SIG-M5 treated with dmso at 0.1 percent for 504 hours (cell line): ENCODE measurements at regions not wholly inside any gene's neighbourhood (a gene's known extent, or its start where the extent isn't known, plus 50 kb on each side); places are given as distances from the start of the nearest gene placed in this dataset.
"Not testable (repeated sequence)": the region's sequence is repeated elsewhere in the genome, so short reads cannot be mapped to it uniquely, and the experiment has no call there.

Source experiments
- DNase-seq: peaks from one replicate; lab custom pipeline; 2025; ENCODE audit not compliant: unreplicated experiment; lab: John Stamatoyannopoulos, UW

DNA sequence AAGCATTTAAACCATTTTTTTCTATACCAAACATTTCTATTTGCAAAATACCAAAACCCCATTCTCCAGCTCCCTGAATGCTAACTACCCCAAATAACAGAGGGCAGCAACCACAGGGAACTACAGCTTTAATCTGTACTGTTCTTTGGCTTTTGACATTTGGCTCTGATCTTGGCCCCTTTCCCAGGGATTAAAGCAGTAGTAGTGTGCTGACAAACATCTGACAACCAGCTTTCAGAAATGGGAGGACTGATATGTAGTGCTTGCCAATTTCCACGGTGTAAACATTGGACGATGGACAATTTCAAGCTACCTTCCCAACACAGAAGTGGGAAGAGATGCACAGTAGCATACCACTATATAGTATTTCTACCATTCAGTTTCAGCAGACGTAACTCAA is 88.4 kb upstream of the TEAD1 start:
- no peak for DNase-seq

DNA sequence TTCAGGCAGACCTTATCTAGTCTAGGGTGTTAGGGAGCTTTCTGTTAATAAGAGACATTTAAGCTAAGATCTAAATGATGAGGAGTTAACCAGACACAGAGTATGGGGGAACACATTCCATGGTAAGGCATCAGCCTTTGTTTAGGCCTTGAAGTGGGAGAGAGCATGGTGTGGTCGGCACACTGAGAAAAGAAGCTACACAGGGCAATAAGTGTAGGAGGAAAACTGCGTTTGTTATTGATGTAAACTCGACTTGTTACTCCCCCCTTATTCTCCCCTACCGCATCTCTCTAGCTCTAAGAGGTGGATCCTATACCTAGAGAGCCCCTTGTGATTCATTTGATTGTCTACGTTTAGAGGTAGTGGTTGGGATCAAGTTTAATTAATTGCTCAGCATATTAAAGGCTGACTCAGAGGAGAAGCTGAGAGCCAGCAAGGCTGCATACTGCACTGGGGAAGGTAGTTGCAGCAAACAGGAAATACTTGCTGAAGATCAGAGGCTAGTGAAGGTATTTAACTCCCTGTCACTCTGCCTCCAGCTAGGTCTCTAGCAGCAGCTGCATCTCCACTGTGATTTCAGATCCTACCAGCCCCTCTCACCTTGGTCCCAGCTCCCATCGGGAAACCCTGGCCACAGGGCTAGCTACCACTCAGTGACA is 86.8 kb upstream of the TEAD1 start:
- peak; percentile 3 for DNase-seq

DNA sequence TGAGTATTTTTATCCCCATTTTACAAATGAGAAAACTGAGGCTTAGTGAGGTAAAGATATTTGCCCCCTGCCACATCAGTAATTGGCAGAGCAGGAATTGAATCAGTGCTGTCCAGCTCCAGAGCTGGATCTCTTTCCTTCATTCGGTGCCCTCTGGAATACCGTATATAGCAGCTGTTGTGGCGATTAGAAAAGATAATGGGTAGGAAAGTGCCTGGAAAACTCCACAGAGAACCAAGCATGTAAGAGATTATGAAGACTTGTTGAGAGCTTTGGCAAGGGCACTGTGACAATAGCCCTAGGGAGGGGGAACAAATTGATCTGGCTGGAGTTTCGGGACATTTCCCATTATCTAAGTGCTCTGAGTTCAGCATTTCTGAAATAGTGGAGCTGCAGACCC is 82.5 kb upstream of the TEAD1 start:
- DNase-seq = no peak

DNA sequence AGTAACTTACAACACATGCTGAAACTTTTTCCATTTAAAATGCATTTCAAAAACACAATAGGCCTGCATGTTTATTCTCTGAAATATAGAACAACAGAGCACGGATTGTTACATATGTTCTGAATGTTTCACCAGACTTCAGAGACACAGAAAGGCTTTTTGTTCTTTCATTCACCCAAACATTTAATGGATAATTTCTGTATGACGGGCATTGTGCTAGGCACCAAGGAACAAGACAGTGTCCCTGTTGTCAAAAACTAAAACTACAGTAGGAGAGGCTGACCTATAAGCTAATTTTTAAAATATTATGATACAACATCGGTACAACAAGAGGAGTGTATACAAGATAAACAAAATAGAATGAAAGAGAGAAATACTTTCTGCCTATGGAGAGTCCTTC is 81.9 kb upstream of the TEAD1 start:
- DNase-seq = no peak

DNA sequence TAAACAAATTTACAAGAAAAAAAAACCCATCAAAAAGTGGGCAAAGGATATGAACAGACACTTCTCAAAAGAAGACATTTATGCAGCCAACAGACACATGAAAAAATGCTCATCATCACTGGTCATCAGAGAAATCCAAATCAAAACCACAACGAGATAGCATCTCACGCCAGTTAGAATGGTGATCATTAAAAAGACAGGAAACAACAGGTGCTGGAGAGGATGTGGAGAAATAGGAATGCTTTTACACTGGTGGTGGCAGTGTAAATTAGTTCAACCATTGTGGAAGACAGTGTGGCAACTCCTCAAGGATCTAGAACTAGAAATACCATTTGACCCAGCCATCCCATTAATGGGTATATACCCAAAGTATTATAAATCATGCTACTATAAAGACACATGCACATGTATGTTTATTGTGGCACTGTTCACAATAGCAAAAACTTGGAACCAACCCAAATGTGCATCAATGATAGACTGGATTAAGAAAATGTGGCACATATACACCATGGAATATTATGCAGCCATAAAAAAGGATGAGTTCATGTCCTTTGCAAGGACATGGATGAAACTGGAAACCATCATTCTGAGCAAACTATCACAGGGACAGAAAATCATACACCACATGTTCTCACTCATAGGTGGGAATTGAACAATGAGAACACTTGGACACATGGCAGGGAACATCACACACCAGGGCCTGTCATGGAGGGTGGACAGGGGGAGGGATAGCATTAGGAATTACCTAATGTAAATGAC is 79.0 kb upstream of the TEAD1 start:
- DNase-seq = not testable (repeated sequence)

DNA sequence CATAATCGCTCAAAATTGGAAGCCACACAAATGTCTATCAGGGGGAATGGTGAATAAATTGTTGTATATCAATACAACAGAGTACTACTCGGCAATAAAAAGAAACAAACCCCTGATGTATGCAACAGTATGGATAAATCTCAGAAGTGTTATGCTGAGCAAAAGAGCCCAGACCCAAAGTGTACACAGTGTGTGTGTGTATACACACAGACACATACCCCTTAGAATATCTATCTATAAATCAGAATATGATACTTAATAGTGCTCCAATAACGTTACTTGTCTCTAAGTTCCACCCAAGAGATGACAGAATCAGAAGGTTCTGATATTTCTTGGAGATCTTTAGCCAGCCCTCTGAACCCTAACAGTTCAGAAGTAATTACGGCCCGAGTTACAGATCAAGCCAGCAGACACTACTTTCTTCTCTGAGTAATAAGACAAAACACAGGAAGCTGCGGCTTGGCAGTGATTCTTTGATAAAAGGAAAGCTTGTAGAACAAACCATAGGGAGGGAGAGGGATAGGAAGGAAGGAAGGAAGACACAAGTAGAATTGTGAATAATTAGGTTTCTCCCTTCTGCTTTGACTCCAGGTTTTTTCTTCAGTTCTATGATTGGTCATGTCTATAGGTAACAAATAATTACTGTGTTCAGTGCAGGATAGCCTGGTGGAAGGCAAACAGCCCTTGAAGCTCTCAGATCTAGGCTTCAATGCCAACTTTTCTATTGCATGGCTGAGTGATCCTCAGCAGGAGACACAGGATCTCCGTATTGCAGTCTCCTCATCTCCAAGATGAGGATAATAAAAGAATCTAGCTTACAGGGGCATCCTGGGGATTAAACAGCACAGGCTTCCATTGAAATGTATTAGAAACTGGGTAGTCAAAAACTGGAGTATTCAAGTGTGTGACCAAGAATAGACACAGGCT is 75.6 kb upstream of the TEAD1 start:
- no peak for DNase-seq

DNA sequence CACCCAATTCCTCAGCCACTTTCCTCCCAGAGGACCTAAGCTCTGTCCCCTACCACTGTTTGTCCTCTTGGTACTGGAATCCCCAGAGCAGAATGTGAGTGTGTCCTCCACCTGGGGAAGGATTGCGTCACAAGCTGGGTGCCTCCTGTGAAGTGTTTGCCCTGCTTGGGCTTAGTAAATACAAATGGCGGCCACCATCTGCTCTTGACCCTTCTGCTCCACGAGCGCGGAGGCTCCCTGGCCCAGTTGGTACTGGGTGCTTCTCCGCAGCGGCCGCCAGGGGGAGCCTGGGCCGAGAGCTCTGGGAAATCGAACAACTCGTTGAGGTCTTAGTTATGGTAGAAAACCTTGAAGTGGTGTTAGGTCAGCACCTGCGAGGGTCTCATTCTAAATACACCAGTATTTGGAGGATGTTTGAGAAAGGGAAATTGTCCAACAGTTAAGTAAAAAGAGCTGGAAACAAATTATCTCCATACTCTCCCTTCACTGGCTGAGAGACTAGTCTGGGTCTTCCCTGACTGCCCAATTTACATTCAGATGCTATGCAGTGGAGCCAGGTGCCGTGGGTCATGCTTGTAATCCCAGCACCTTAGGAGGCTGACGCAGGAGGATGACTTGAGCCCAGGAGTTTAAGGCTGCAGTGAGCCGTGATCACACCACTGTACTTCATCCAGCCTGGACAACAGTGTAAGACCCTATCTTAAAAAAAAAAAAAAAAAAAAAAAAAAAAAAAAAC is 74.6 kb upstream of the TEAD1 start:
- DNase-seq = no peak

DNA sequence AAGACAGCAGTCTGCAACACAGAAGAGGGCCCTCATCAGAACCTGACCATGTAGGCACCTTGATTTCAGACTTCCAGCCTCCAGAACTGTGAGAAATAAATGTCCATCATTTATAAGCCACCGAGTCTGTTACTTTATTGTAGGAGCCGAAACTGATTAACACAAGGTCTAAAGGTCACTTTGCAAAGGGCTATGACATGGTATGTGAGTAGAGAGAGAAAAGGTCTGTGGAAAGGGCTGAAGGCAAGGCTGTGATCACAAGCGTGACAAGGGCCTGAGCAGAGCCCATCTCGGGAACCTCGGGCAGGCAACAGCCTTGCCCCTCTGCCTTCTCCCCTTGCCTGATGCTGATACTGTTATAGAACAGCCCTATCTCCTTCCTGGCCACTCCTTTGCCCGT is 73.4 kb upstream of the TEAD1 start:
- DNase-seq = no peak

DNA sequence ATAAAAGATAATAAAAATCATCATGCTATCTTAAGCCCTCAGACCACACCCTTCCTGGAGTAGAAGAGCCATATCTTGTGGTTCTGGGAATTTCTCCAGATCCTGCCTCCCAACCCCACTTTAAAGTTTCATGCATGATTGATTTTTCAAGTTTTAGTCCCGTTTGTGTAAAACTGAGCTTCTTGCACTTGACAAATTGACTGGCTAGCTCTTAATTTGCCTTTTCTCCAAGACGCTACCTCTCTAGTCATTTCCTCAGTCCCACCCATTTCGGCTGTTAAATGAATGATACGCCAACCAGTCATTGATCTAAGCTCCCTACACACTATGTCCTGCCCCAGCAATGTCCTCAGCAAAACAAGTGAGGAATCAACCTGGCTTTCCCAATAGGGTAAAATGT is 71.8 kb upstream of the TEAD1 start:
- no peak for DNase-seq

DNA sequence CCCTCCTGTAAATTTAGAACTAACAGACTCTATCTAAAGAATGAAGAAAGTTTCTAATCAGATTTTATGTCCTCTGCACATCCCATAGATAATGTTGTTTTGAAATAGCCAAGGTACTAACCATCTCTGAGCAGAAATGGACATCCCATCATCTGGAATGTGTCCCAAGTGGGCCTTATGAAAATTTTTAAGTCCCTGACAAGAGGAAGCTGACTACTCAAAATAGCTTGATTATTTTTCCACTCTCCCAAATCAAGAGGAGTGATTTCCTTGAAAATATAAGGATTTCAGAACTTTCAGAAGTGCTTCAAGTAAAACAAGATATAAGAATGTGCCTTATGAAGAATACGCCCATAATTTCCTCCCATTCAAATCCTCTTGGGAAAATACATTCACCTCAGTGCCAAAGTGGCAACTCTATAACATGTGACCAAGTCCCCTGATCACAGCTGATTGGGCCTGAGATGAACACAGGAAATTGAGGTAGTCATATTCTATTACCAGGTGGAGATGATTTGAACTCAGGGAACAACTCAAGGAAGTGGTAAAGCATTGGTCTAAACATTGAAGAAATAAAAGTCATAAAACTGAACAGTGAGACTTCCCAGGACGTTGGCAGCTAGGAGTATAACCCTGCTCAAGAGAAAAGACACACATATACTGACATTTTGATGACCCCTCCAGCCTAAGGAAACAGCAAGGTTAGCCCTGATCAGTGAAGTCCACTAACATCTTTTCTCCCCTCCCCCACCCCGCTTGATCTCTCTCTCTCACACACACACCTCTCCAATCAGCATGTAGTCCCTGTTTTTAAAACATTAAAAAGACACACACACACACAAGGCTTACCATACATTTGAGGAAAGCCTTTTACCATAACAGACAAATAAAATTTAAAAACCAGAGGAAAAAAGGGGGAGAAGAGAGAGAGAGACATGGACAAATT is 70.8 kb upstream of the TEAD1 start:
- no peak for DNase-seq

DNA sequence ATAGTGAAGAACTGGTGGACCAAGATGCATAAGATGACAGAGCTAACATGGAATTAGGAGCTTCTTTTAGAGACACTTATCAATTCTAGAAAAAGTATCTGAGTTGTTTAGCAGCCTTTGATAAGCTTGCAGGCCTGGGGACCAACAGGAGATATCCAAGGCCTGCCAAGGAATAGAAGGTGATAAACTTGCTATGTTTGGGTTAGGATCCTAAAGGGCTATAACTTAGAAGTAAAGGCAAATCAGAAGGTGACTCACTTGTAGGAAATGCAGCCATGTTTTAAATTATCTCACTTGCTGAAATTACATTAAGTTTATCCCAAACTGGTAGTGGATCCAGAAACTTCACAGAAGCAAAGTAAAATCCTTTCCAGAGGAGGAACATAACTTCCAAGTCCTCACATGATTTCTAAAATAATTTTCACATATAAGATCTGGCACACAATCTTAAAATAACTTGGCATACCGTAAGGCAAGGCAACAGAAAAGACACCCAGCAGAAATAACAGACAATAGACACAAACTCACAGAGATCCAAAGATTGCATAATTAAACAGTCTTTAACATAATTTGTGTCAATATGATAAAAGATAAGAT is 69.6 kb upstream of the TEAD1 start:
- no peak for DNase-seq

DNA sequence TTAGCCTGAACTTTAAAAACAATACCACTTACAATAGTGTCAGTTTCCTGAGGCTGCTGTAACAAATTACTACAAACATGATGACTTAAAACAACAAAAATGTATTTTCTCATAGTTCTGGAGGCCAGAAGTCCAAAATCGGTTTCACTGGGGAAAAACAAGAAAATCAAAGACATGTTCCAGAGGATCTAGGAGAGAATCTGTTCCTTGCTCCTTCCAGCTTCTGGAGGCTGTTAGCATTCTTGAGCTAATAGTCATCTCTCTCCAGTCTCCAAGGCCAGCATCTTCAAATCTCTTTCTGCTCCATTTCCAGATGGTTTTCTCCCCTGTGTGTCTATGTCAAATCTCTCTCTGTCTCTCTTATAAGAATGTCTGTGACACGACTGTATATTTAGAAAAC is 67.6 kb upstream of the TEAD1 start:
- DNase-seq = no peak

DNA sequence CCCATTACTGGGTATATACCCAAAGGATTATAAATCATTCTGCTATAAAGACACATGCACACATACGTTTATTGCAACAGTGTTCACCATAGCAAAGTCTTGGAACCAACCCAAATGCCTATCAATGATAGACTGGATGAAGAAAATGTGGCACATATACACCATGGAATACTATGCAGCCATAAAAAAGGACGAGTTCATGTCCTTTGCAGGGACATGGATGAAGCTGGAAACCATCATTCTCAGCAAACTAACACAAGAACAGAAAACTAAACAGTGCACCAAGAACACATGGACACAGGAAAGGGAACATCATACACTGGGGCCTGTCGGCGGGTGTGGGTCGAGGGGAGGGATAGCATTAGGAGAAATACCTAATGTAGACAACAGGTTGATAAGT is 65.5 kb upstream of the TEAD1 start:
- not testable (repeated sequence) for DNase-seq

DNA sequence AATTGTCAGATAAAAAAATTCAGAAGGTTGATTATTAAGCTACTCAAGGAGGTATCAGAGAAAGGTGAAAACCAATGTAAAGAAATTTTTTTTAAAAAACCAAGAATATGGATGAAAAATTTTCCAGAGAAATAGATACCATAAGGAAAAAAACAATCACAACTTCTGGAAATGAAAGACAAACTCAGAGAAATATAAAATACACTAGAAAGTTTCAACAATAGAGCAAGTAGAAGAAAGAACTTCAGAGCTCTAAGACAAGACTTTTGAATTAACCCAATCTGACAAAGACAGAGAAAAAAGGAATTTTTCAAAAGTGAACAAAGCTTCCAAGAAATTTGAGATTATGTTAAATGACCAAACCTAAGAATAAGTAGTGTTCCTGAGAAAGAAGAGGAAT is 62.9 kb upstream of the TEAD1 start:
- DNase-seq = no peak

DNA sequence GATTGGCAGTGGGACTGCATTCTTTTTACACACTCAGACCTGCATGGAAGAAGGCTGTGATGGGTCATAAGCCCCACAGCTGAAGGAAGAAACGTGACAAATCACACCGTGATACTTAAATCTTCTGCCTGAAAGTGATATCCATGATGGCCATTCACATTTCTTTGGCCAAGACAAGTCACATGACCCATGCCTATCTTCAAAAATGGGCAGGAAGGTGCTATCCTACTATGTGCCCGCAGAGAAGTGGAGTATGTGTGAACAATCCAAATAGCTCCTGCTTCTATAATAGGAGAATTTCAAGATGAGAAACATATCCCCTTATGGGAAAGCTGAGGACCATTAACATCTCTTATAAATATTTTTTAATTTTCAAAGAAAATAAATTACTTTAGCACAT is 56.6 kb upstream of the TEAD1 start:
- DNase-seq = no peak

DNA sequence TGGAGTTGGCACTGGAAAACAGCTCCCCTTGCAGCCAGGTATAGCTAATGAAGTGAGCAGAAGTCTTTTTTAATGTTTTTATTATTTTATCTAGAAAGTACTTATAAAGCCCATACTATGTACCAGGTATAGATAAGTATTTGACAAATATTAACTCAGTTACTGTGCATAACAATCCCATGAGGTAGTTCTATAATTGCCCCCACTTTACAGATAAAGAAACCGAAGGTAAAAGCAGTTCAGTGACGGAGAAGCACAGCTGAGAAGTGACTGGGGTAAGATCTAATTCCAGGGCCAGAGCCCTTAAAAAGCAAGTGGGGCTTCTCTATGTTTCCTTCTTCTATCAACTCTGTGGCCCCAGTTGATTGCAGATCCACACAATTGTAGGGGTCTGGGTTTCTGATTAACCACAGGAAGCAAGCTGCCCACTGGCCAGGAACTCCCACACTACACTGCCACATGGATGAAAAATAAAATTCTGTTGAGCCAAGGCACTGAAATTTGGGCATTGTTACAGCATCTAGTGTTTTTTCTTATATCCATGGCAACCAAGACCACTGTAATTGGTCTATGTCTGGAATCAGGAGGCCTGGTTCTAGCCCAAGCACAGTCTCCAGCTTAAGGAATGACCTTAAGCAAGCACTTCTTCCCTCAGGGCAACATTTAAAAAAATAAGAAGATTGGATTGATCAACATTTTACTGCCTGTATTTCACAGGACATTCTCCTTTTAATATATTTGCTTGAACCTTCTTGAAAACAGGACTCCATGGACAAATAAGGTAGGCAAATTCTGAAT is 55.3 kb upstream of the TEAD1 start:
- DNase-seq = no peak

DNA sequence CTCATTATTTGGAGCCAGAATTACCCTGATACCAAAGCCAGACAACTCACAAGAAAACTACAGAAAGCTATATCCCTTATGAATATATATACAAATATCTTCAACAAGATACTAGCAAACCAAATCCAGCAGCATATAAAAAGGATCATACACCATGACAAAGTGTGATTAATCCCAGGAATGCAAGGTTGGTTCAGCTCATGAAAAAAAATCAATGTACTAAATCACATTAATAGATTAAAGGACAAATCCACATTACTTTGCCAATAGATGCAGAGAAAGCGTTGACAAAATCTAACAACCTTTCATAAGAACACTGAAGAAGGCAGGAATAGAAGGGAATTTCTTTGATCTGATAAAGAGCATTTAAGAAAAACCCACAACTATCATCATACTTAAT is 50.4 kb upstream of the TEAD1 start:
- no peak for DNase-seq
